Activated T-helper 9 cell treated with anti-CD3 and anti-CD28 coated beads, Interleukin-2, amount 50 U/mL, for 16 hours (primary cell): ENCODE measurements at regions not wholly inside any gene's neighbourhood (a gene's known extent, or its start where the extent isn't known, plus 50 kb on each side); places are given as distances from the start of the nearest gene placed in this dataset.

Experiments
- DNase-seq: peaks from one replicate; pipeline ENCODE4 v3.0.0-alpha.2; 2020; ENCODE audit warnings: low read depth

- DNase-seq: no peak
Measured at GRCh38 chr1:193726722-193727121, 540.3 kb upstream of the B3GALT2 start.

GRCh38 chr1:193712392-193712791 is 526.0 kb upstream of the B3GALT2 start:
- no peak for DNase-seq

GRCh38 chr1:193709607-193710006 is 523.2 kb upstream of the B3GALT2 start:
- DNase-seq: no peak

- DNase-seq: no peak
Measured at GRCh38 chr1:193707271-193708021, 521.0 kb upstream of the B3GALT2 start.

- no peak for DNase-seq
Measured at GRCh38 chr1:193706766-193707165, 520.4 kb upstream of the B3GALT2 start.

- DNase-seq: no peak
Measured at GRCh38 chr1:193705554-193705981, 519.2 kb upstream of the B3GALT2 start.

GRCh38 chr1:193703655-193704054 is 517.2 kb upstream of the B3GALT2 start:
- DNase-seq: no peak

- DNase-seq: no peak
Measured at GRCh38 chr1:193703121-193703520, 516.7 kb upstream of the B3GALT2 start.

GRCh38 chr1:193701759-193702158 is 515.3 kb upstream of the B3GALT2 start:
- no peak for DNase-seq

GRCh38 chr1:193700710-193701355 is 514.4 kb upstream of the B3GALT2 start:
- no peak for DNase-seq

GRCh38 chr1:193699261-193699660 is 512.8 kb upstream of the B3GALT2 start:
- DNase-seq: no peak

- DNase-seq: no peak
Measured at GRCh38 chr1:193697776-193698175, 511.4 kb upstream of the B3GALT2 start.

- no peak for DNase-seq
Measured at GRCh38 chr1:193697115-193697762, 510.8 kb upstream of the B3GALT2 start.

GRCh38 chr1:193694741-193695140 is 508.3 kb upstream of the B3GALT2 start:
- no peak for DNase-seq

GRCh38 chr1:193685986-193686385 is 499.6 kb upstream of the B3GALT2 start:
- no peak for DNase-seq

GRCh38 chr1:193681422-193681821 is 495.0 kb upstream of the B3GALT2 start:
- no peak for DNase-seq

- DNase-seq: no peak
Measured at GRCh38 chr1:193680924-193681316, 494.5 kb upstream of the B3GALT2 start.

- DNase-seq: no peak
Measured at GRCh38 chr1:193680247-193680923, 494.0 kb upstream of the B3GALT2 start.

GRCh38 chr1:193677874-193678273 is 491.5 kb upstream of the B3GALT2 start:
- no peak for DNase-seq

GRCh38 chr1:193676996-193677549 is 490.7 kb upstream of the B3GALT2 start:
- DNase-seq: no peak

- DNase-seq: no peak
Measured at GRCh38 chr1:193674292-193674944, 488.0 kb upstream of the B3GALT2 start.
